ENCODE measurements at regions not wholly inside any gene's neighbourhood (a gene's known extent, or its start where the extent isn't known, plus 50 kb on each side); places are given as distances from the start of the nearest gene placed in this dataset.
"Not testable (repeated sequence)": the region's sequence is repeated elsewhere in the genome, so short reads cannot be mapped to it uniquely, and the experiment has no call there.

GRCh38 chr17:16838287-16838686, 133.6 kb downstream of the TNFRSF13B start:
- H3K27me3 ChIP-seq (ENCODE audit: control insufficient read depth in 2 of 2, insufficient read depth in 2 of 2, low read length in 2 of 2); H3K4me1 Mint-ChIP-seq; CTCF ChIA-PET; DNase-seq; H3K36me3 Mint-ChIP-seq; H3K27ac ChIP-seq (ENCODE audit: low read depth, low read length); intact Hi-C loops (cut with micrococcal nuclease); POLR2A ChIA-PET; H3K4me3 Mint-ChIP-seq; H3K36me3 ChIP-seq (ENCODE audit: control insufficient read depth in 2 of 3, insufficient read depth in 3 of 3, low read length in 3 of 3); H3K27ac Mint-ChIP-seq; H3K9me3 ChIP-seq (ENCODE audit: control insufficient read depth in 2 of 3, low read length in 3 of 3); H3K27me3 Mint-ChIP-seq; H3K4me3 ChIP-seq (ENCODE audit: low read length); H3K9me3 Mint-ChIP-seq; H3K4me1 ChIP-seq (ENCODE audit: control insufficient read depth in 2 of 2, insufficient read depth in 2 of 2, low read length in 2 of 2): not testable (repeated sequence)
- ATAC-seq: peak; percentile 29

- H3K36me3 ChIP-seq (ENCODE audit: control insufficient read depth in 2 of 3, insufficient read depth in 3 of 3, low read length in 3 of 3); H3K36me3 Mint-ChIP-seq; H3K4me1 ChIP-seq (ENCODE audit: control insufficient read depth in 2 of 2, insufficient read depth in 2 of 2, low read length in 2 of 2); H3K27ac Mint-ChIP-seq; H3K27me3 ChIP-seq (ENCODE audit: control insufficient read depth in 2 of 2, insufficient read depth in 2 of 2, low read length in 2 of 2); H3K4me1 Mint-ChIP-seq; H3K9me3 Mint-ChIP-seq; ATAC-seq; H3K4me3 ChIP-seq (ENCODE audit: low read length); intact Hi-C loops (cut with micrococcal nuclease); H3K9me3 ChIP-seq (ENCODE audit: control insufficient read depth in 2 of 3, low read length in 3 of 3); H3K4me3 Mint-ChIP-seq; DNase-seq; CTCF ChIA-PET; H3K27ac ChIP-seq (ENCODE audit: low read depth, low read length); POLR2A ChIA-PET; H3K27me3 Mint-ChIP-seq: not testable (repeated sequence)
These were observed 134.3 kb downstream of the TNFRSF13B start for GRCh38 chr17:16837468-16838266.

- H3K27ac ChIP-seq (ENCODE audit: low read depth, low read length); H3K4me3 ChIP-seq (ENCODE audit: low read length); ATAC-seq; H3K36me3 ChIP-seq (ENCODE audit: control insufficient read depth in 2 of 3, insufficient read depth in 3 of 3, low read length in 3 of 3); CTCF ChIA-PET; H3K27me3 ChIP-seq (ENCODE audit: control insufficient read depth in 2 of 2, insufficient read depth in 2 of 2, low read length in 2 of 2); DNase-seq; H3K36me3 Mint-ChIP-seq; POLR2A ChIA-PET; H3K4me3 Mint-ChIP-seq; H3K9me3 Mint-ChIP-seq; H3K27ac Mint-ChIP-seq; H3K4me1 Mint-ChIP-seq; H3K4me1 ChIP-seq (ENCODE audit: control insufficient read depth in 2 of 2, insufficient read depth in 2 of 2, low read length in 2 of 2); intact Hi-C loops (cut with micrococcal nuclease); H3K9me3 ChIP-seq (ENCODE audit: control insufficient read depth in 2 of 3, low read length in 3 of 3); H3K27me3 Mint-ChIP-seq: not testable (repeated sequence)
These were observed 135.5 kb downstream of the TNFRSF13B start for GRCh38 chr17:16836315-16836915.

GRCh38 chr17:16833517-16833916, 138.4 kb downstream of the TNFRSF13B start:
- H3K27ac Mint-ChIP-seq; ATAC-seq; H3K27me3 Mint-ChIP-seq; H3K4me3 ChIP-seq (ENCODE audit: low read length); intact Hi-C loops (cut with micrococcal nuclease); H3K4me3 Mint-ChIP-seq; H3K9me3 Mint-ChIP-seq; H3K4me1 ChIP-seq (ENCODE audit: control insufficient read depth in 2 of 2, insufficient read depth in 2 of 2, low read length in 2 of 2); H3K36me3 ChIP-seq (ENCODE audit: control insufficient read depth in 2 of 3, insufficient read depth in 3 of 3, low read length in 3 of 3); H3K27ac ChIP-seq (ENCODE audit: low read depth, low read length); H3K36me3 Mint-ChIP-seq; DNase-seq; CTCF ChIA-PET; H3K27me3 ChIP-seq (ENCODE audit: control insufficient read depth in 2 of 2, insufficient read depth in 2 of 2, low read length in 2 of 2); POLR2A ChIA-PET; H3K4me1 Mint-ChIP-seq; H3K9me3 ChIP-seq (ENCODE audit: control insufficient read depth in 2 of 3, low read length in 3 of 3): not testable (repeated sequence)

- H3K4me1 Mint-ChIP-seq; H3K9me3 Mint-ChIP-seq; H3K4me3 ChIP-seq (ENCODE audit: low read length); POLR2A ChIA-PET; H3K4me1 ChIP-seq (ENCODE audit: control insufficient read depth in 2 of 2, insufficient read depth in 2 of 2, low read length in 2 of 2); H3K27ac ChIP-seq (ENCODE audit: low read depth, low read length); H3K9me3 ChIP-seq (ENCODE audit: control insufficient read depth in 2 of 3, low read length in 3 of 3); ATAC-seq; CTCF ChIA-PET; H3K36me3 Mint-ChIP-seq; H3K4me3 Mint-ChIP-seq; DNase-seq; H3K27me3 Mint-ChIP-seq; intact Hi-C loops (cut with micrococcal nuclease); H3K27ac Mint-ChIP-seq; H3K27me3 ChIP-seq (ENCODE audit: control insufficient read depth in 2 of 2, insufficient read depth in 2 of 2, low read length in 2 of 2); H3K36me3 ChIP-seq (ENCODE audit: control insufficient read depth in 2 of 3, insufficient read depth in 3 of 3, low read length in 3 of 3): not testable (repeated sequence)
These were observed 139.1 kb downstream of the TNFRSF13B start for GRCh38 chr17:16832853-16833252.

- H3K36me3 Mint-ChIP-seq; H3K36me3 ChIP-seq (ENCODE audit: control insufficient read depth in 2 of 3, insufficient read depth in 3 of 3, low read length in 3 of 3); H3K9me3 Mint-ChIP-seq; H3K4me1 Mint-ChIP-seq; DNase-seq; H3K27me3 ChIP-seq (ENCODE audit: control insufficient read depth in 2 of 2, insufficient read depth in 2 of 2, low read length in 2 of 2); POLR2A ChIA-PET; H3K4me3 Mint-ChIP-seq; H3K4me3 ChIP-seq (ENCODE audit: low read length); intact Hi-C loops (cut with micrococcal nuclease); H3K27ac Mint-ChIP-seq; H3K27ac ChIP-seq (ENCODE audit: low read depth, low read length); CTCF ChIA-PET; H3K27me3 Mint-ChIP-seq; H3K4me1 ChIP-seq (ENCODE audit: control insufficient read depth in 2 of 2, insufficient read depth in 2 of 2, low read length in 2 of 2); ATAC-seq; H3K9me3 ChIP-seq (ENCODE audit: control insufficient read depth in 2 of 3, low read length in 3 of 3): not testable (repeated sequence)
These were observed 139.7 kb downstream of the TNFRSF13B start for GRCh38 chr17:16832206-16832605.

- H3K4me1 ChIP-seq (ENCODE audit: control insufficient read depth in 2 of 2, insufficient read depth in 2 of 2, low read length in 2 of 2); H3K27me3 ChIP-seq (ENCODE audit: control insufficient read depth in 2 of 2, insufficient read depth in 2 of 2, low read length in 2 of 2); CTCF ChIA-PET; DNase-seq; H3K27ac Mint-ChIP-seq; POLR2A ChIA-PET; H3K27ac ChIP-seq (ENCODE audit: low read depth, low read length); H3K4me3 ChIP-seq (ENCODE audit: low read length); H3K27me3 Mint-ChIP-seq; H3K36me3 ChIP-seq (ENCODE audit: control insufficient read depth in 2 of 3, insufficient read depth in 3 of 3, low read length in 3 of 3); H3K4me1 Mint-ChIP-seq; ATAC-seq; H3K9me3 ChIP-seq (ENCODE audit: control insufficient read depth in 2 of 3, low read length in 3 of 3); intact Hi-C loops (cut with micrococcal nuclease); H3K4me3 Mint-ChIP-seq: not testable (repeated sequence)
- peaks cover 4 to 13% (median 7%) of the 10 kb centered on the region in 11 donors for H3K9me3 Mint-ChIP-seq
- peaks cover 0 to 11% (median 3%) of the 10 kb centered on the region in 5 donors for H3K36me3 Mint-ChIP-seq
These were observed 140.7 kb downstream of the CCDC144A start for GRCh38 chr17:16830770-16831169.
